NOMO-1 treated with DMSO at 0.1 percent for 48 hours (cell line): ENCODE measurements at regions not wholly inside any gene's neighbourhood (a gene's known extent, or its start where the extent isn't known, plus 50 kb on each side); places are given as distances from the start of the nearest gene placed in this dataset.

Experiments used
- DNase-seq: peaks from one replicate; lab custom pipeline; 2025; ENCODE audit not compliant: unreplicated experiment; lab: John Stamatoyannopoulos, UW

DNA sequence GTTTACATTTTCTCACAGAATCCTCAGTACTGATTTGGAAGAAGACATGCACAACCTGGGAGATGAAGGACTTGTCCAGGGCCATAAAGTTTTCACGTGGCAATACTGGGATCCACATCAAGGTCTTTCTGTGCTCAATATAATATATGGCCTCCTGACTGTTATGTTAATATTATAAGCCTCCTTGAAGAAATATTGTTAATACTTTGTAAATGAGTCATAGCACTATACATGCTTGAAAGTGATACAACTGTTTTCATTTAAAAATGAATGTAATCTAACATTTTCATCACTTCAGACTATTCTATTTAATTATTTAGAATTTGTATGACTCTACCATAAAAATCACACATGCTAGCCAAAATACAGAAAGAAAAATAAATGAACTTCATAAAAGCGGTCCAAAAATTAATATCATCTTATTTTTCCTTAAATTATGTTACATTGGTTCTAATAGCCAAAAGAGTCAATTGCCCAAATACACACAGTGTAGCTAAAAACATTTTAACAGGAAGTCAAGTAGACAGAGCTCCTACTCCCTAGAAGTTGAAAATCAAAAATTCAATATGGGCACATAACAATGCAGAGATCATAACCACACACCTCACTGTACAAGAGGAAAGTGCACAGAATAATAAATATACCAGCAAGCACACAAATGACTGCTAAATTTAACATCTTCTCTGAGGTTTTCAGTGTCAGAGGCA, 188.0 kb upstream of the HDDC2 start:
- DNase-seq = no peak

DNA sequence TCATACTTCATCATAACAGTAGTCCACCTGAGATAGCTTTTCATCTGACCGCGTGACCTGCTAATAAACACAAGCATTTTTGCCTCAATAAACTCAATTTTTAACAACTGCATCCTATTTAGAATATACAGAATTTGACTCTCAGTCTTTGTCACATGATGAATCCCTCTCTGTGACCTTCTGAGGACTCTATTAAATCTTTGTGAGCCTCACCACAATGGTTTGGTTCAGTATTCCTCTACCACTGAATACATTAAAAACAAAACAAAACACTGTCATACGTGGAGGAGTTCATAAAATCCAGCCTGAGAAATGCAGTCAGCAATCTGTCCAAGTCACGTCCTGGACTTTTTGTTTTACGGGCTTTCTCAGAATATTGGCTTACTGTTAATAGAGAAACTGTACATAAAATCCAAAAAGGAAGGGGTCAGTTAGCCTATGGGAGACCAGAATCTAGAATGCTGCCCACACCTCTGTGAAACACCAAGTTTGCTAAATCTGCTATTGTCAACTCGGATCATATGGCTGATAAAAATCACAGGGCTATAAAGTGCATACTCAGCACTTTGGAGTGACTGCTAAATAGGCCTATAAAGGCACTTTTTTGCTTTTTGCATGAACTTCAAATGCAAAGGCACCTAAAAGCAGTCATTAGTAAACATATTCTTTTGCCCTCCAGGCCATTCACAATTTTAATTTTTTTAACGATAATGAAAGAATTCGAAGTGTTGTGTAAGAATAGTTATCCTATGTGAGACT, 190.3 kb upstream of the HDDC2 start:
- no peak for DNase-seq

DNA sequence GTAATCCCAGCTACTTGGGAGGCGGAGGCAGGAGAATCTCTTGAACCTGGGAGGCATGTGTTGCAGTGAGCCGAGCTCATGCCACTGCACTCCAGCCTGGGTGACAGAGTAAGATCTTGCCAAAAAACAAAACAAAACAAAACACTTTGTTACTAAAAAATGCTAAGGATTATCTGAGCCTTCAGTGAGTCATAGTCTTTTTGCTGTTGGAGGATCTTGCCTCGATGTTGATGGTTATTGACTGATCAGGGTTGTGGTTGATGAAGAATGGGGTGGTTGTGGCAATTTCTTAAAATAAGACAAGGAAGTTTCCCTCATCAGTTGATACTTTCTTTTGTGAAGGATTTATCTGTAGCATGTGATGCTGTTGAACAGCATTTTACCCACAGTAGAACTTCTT, 196.8 kb upstream of the HDDC2 start:
- DNase-seq = no peak

DNA sequence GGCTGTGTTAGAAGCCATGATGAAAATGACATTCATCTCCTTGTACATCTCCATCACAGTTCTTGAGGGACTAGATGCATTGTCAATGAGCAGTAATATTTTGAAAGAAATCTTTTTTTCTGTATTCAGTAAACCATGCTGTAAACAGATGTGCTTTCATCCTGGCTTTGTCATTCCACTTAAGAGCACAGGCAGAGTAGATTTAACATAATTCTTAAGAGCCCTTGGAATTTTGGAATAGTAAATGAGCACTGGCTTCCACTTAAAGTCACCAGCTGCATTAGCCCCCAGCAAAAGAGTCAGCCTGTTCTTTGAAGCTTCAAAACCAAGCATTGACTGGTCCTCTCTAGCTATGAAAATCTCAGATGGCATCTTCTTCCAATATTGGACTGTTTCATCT, 197.8 kb upstream of the HDDC2 start:
- DNase-seq = no peak

DNA sequence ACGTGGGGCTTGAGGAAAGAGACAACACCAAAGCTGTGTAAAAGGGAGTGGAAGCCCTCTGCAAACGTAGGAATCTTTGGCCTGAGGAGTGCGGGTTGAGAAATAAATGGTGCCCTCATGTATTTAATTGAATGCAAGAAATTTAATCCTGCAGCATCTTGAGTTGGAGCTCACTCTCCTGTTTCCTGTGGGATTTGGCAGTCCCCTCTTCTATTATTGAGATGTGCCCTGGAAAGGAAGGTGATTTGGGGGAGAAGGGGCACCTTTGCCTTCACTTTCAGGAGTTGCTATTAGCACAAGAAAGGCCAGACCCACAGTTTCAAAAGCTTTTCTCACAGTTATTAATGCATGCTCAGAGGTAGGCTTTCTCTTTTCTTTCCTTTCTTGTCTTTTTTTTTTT, 201.4 kb upstream of the HDDC2 start:
- no peak for DNase-seq

DNA sequence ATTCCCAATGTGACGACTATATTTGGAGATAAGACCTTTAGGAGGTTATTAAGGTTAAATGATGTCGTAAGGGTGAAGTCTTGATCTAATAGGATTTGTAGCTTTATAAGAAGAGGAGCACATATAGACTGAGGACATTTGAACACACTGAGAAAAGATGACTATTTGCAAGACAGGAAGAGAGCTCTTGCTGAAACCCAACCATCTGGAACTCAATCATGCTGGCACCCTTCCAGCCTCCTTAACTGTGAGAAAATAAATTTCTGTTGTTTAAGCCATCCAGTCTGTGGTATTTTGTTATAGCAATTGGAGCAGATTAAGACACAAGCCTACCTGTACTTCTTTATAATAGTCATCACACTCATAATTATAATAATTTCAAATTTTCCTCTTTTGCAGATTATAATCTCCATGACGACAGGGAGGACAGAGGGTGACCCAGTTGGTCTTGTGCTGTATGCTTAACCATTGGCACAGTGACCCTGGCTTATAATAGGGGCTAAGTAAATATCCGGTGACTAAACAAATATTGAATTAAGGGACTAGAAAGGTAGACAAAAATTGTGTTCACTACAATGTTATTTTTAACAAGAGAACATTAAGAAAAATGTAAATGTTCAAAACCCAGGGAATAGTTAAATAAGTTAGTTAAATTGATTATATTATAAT, 206.4 kb upstream of the HDDC2 start:
- DNase-seq = no peak

DNA sequence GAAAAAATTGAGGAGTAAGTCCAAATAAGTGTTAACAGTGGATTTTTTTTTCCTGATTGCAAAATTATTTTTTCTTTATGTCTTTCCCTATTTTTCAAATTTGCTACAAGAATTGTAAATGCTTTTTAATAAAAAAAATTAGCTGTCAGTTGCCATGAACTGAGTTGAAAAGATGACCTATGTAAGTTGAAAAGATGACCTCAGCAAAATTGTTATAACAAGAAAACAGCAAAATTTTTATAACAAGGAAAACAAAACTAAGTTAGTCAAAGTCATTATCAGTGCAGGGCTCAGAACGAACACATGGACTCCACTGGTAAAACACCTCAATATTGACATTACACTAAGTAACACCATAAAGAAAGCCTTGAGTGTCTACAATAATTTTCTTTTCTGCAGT, 207.0 kb upstream of the HDDC2 start:
- DNase-seq = no peak

DNA sequence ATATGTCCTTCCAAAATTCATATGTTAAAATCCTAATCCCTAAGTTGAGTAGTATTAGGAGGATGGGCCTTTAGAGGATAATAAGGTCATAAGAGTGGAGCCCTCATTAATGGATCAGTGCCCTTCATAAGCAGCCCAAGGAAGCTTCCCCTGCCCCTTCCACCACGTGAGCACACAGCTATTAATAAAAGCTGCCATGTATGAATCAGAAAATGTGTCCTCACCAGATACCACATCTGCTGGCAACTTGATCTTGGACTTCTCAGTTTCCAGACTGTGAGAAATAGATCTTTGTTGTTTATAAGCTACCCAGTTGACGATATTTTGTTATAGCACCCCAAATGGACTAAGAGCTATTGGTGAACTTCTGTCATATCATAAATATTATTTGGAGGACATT, 207.7 kb upstream of the HDDC2 start:
- no peak for DNase-seq

DNA sequence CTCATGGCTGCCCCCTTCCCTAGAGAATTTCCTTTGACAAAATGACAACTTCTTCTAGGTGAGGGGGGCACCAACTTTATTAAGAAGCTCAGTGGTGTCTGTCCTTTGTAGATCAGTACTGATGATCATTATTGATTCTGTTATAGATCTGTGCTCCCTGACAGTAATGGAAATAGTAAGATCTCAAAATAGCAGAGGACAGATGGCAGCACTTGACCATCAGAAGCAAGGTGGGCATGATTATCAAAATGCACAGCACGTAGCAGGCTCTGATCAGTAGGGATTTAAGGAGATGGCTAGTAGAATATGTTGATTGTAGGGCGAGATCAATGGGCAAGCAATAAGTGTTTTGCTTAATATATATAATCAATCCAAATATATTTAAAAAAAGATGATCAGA, 208.6 kb upstream of the HDDC2 start:
- DNase-seq = no peak

DNA sequence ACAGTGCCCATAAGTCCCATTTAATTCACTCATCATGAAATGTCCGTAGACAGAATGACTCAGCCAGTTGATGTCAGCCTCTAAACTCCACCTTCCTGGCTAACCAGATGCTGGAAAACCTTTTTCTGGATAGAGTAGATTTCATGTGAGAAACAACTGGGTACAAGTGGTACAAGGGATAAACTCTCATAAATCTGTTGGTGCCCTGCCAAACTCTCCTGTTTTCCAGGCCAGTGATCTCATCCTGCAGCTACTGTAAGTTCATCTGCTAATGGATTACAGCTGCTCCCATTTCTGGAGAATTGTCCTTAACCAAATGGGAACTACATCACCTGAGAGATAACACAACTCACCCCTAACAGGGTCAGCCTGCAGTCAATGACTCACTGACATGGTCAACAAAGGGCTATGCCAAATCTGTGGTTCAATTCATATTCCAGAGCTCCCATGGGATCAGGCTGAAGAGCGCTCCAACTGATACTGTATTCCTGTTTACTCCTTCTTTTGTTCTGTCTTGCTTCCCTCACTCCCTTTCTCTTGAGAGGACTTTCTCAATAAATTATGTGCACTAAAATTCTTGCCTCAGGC, 210.1 kb upstream of the HDDC2 start:
- no peak for DNase-seq

DNA sequence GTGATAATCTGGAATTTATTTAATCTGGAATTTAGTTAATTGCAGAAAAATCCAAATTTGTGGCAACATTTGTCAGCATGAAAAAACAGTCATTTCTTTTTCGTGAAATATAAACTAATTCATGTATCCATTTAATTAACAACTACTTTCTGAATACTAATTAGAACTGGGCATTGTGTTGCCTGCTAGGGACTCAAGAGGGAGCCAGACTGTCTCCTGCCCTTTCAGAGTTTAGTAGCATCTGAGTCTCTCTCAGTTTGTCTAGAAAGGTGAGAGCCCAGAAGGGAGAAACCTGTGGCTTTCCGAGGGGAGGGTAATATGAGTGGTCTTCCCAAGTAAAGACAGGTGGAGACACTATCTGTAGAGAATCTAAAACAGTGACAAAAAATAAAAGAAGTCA, 210.9 kb upstream of the HDDC2 start:
- DNase-seq = no peak

DNA sequence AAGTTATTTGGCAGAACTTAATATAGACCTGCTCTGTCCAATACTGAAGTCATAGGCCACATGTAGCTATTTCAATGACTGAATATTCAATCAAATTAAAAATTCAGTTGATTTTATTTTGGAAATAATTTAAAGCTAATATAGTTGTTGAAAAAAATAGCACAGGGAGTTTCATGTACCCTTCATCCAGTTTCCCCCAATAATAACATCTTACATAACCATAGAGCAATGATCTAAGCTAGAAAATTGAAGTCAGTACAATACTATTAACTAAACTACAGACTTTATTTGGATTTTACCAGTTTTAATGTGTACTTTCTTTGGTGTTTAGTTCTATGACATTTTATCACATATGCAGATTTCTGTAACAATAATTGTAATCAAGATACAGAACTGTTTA, 212.2 kb upstream of the HDDC2 start:
- DNase-seq = no peak

DNA sequence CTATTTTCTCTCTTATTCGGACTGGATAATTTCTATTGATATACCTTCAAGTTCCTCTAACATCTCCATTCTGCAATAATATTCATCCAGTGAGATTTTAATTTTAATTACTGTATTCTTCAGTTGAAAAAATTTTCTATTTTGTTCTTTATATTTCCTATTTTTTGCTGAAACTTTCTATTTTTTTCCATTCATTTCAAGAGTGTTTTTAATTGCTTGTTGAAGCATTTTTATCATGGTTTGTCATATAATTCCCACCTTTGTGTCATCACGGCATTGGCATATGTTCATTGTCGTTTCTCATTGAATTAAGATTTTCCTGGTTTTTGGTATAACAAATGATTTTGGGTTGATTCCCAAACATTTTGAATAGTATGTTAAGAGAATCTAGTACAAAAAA, 214.9 kb upstream of the HDDC2 start:
- DNase-seq = no peak

DNA sequence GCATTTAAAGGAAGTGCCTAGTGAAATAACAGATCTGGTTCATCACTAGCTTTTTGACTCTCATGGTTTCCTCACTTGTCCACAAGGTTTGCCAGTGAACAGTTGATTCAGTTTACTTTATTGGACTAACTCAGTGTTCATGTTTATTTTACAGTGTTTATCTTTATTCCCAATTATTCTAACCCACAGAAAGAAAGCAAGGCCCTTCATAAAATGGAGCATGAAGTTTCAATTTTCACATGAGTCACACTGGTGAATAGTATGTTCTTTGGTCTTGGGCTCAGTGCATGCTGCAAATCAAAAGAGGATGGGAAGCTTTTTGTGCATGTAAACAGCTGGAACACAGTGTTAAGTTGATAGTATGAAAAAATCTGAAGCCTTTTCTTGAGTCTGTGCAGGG, 217.6 kb upstream of the HDDC2 start:
- DNase-seq = no peak

DNA sequence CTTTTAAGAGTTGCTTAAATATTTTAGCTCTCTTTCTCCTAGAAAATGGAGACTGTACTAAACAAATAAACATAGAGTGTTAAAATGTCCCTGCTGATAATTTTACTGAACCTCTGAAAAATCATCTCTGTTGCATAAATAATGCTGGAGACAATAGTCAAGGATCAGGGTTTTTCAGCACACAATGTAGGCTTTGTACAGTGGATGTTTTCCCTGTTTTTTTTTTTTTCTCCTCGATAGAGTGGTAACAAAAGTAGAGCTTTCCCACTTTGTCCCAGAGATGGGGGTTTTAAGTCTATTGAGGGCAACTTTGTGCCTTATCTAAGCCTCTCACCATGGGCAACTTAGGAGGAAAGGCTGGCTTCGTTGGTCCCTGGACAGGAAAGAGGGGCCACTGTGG, 222.6 kb upstream of the HDDC2 start:
- no peak for DNase-seq

DNA sequence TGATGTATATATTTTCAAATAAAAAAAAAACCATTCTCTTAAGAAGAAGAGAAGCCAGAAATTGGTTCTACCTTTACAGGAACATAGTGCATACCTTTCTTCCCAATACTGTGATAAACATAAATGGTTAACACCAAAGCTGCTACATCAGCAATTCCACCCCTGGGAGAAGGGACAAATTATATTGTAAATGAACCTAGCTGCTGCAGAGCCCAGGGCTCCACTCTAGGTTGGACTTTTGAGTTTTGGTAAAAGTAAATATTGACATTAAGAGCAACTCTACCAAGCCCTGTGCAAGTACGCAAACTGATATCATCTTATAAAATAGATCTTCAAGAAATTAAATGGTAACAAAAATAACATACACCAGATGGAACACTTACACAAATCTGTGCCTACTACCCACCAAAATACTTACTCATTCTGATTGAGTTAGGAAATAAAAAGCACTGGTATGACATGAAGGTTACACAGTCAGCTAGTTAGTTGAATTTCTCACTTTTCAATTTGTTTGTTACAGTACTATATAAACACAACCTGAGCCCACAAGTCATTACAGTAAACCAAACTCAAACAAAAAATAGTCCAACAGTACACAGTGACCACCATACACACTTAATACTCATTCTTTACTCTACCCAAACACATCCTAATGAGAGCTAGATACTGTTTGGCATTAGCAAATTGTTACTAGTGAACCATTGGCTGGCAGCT, 223.3 kb upstream of the HEY2 start:
- DNase-seq = no peak

DNA sequence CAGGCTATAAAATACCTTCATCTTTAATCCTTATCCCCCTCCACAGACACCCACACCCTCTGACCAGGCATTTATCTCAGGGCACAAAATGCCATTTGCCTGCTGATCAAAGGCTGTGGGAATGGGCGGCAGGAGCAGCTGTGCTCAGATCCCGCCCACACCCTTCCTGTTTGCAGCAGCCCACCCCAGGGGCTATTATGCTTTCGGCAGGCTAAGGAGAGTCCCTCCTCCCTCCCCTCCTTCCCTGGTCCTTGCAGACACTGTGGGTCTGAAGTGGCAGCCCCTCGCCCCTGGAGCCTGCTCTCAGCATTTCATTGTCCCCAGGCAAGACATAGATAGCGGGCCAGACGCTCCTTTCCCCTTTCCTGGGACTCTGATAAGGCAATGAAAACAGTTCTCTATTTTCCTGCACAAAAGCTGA, 220.8 kb upstream of the HEY2 start:
- no peak for DNase-seq

DNA sequence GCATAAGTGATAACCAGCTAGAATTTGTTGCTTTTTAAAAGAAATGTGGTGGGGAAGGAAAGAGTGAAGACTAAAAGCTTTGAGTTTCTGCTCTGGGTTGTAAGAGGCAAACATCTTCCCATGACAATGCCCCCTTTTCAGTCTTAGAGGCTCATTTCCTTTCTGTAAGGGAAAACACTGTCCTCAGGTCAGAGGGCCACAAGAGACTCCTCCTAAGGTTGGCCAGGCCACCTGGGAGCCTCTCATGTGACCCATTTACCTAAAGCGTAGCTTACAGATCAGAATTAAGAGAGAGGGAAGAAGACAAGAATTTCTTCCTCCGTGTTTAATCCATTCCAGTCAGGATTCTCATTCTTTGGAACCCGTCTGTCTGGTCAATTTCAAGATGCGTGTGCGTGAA, 220.4 kb upstream of the HEY2 start:
- DNase-seq = no peak

DNA sequence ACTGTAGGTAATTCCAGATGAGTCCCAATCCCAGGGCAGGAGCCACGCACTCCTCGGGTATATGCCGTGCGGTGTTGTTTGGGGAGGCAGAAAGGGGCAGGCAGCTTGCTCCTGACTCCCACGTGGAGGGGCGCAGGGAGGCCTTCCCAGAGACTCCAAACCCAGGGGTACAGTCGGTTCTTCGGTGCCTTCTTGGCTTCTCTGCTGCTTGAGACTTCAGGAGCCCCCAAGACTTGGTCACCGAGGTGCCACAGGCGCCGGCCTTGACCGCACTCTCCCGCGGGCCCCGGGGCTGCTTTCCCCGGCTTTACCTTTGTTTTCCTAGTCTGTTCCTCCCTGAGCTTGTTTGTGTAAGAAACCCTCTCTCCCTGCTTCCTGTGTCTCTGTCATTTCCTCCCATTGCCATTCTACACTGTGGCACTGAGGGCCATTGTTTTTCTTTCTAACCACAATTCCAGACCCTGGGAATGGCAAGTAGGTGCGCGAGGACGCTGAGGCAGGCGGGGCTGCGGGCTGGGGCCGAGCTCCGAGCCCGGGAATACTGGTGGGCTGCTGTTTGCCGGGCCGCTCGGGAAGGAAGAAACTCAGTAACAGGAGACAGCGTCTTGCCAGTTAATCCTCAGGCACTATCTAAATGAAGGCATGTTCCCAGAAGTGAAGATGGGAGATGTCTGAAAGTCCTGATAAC, 215.6 kb upstream of the HEY2 start:
- no peak for DNase-seq

DNA sequence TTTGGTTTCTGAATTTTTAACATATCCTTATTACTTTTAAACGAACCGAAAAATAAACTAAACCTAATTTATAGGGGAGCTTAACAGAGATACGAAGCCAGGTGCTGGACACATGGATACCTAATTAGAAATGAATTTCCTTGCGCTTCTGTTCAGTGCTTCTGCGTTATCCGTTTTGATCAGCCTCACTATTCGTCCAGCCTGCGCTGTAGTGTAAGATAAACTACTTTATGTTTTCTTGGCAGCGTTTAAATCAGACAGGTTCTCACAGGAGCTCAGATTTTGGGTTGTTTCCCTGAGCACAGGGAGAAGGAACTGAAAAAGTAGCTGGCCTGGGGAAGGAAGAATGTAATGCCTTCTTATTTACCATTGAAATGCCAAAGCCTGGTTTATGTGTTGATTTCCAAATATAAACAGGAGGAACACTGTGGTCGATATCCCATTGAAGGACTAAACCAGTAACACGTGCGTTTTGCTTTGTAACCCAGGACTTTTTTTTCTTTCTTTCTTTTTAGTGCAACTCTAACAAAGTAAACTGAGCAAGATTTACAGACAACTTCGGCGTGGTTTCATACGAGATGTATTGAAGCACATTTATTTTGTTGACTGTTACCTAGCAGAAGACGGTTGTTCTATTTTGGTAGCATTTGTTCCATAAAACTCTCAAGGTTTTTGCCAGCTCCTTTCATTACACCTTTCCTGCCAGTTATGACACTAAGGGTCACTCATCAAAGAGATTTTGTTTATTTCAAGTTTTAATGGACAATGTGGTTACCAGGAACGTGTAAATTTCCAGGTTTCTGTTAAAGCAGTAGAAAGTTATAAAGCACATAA, 214.8 kb upstream of the HEY2 start:
- no peak for DNase-seq
